ENCODE measurements at regions not wholly inside any gene's neighbourhood (a gene's known extent, or its start where the extent isn't known, plus 50 kb on each side); places are given as distances from the start of the nearest gene placed in this dataset.

DNA sequence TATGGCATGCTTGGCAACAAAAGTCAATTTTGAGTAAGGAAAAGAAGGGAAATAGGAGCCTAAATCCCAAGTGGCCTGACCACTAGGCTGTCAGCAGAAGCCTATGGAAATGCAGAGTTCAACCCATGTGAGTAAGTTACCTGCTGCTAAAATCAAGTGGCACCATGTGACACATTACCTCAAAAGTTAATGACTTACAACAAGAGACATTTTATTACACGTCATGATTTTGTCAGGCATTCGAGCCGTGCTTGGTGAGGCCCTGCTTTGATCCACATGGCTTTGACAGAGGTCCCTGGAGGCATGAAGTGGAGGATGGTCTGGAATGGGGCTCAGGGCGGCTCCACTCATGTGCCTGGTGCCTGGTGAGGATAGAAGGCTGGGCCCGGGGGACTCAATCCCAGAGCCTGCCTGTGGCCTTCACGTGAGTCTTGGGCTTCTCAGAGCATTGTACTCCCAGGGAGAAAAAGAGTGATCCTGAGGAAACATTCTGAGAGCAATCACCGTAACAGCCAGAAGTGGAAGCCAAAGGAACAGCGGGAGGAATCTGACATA is 339.1 kb upstream of the B3GAT1 start:
- TF ChIP-seq, protein P1, sequence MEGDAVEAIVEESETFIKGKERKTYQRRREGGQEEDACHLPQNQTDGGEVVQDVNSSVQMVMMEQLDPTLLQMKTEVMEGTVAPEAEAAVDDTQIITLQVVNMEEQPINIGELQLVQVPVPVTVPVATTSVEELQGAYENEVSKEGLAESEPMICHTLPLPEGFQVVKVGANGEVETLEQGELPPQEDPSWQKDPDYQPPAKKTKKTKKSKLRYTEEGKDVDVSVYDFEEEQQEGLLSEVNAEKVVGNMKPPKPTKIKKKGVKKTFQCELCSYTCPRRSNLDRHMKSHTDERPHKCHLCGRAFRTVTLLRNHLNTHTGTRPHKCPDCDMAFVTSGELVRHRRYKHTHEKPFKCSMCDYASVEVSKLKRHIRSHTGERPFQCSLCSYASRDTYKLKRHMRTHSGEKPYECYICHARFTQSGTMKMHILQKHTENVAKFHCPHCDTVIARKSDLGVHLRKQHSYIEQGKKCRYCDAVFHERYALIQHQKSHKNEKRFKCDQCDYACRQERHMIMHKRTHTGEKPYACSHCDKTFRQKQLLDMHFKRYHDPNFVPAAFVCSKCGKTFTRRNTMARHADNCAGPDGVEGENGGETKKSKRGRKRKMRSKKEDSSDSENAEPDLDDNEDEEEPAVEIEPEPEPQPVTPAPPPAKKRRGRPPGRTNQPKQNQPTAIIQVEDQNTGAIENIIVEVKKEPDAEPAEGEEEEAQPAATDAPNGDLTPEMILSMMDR (IDR thresholded peaks at IDR 0.05): no peak
- no peak for TF ChIP-seq POLR2A (IDR thresholded peaks at IDR 0.05)

Measured in uterus (tissue), 2 donors.